GM10248 (cell line): ENCODE measurements at regions not wholly inside any gene's neighbourhood (a gene's known extent, or its start where the extent isn't known, plus 50 kb on each side); places are given as distances from the start of the nearest gene placed in this dataset.
"Not testable (repeated sequence)": the region's sequence is repeated elsewhere in the genome, so short reads cannot be mapped to it uniquely, and the experiment has no call there.

Source experiments
- CTCF ChIA-PET: fragments of 300-600 bp; sonication (Branson Sonifier 250); formaldehyde crosslinking; extraction: SDS; loops from one replicate; lab custom pipeline; 2021; ENCODE audit warnings: antibody characterized with exemption; lab: Yijun Ruan, JAX
- POLR2A ChIA-PET: fragments of 350-650 bp; sonication (Branson Sonifier 250); formaldehyde crosslinking; extraction: SDS; loops from one replicate; lab custom pipeline; 2020; ENCODE audit warnings: antibody characterized with exemption; lab: Yijun Ruan, JAX
- DNase-seq: peaks from one replicate; pipeline ENCODE4 v3.0.0; 2012; ENCODE audit errors: extremely low spot score
- TF ChIP-seq, protein P1 (sequence below): IDR thresholded peaks from 2 replicates; pipeline ENCODE4 v1.5.1; 2012; ENCODE audit warnings: mild to moderate bottlenecking, low read depth; ENCODE audit errors: extremely low read depth, missing control alignments, control extremely low read depth

GRCh38 chr14:106248321-106249192, 722.2 kb downstream of the TMEM121 start:
- ChIA-PET CTCF (interaction anchor here (1.3 kb wide), 1 partner anchor 9 kb away, joined by 5 read pairs; no protein-coding TSS in a partner anchor), POLR2A (no interaction called here)
- TF ChIP-seq, protein P1, sequence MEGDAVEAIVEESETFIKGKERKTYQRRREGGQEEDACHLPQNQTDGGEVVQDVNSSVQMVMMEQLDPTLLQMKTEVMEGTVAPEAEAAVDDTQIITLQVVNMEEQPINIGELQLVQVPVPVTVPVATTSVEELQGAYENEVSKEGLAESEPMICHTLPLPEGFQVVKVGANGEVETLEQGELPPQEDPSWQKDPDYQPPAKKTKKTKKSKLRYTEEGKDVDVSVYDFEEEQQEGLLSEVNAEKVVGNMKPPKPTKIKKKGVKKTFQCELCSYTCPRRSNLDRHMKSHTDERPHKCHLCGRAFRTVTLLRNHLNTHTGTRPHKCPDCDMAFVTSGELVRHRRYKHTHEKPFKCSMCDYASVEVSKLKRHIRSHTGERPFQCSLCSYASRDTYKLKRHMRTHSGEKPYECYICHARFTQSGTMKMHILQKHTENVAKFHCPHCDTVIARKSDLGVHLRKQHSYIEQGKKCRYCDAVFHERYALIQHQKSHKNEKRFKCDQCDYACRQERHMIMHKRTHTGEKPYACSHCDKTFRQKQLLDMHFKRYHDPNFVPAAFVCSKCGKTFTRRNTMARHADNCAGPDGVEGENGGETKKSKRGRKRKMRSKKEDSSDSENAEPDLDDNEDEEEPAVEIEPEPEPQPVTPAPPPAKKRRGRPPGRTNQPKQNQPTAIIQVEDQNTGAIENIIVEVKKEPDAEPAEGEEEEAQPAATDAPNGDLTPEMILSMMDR, result no peak

DNA sequence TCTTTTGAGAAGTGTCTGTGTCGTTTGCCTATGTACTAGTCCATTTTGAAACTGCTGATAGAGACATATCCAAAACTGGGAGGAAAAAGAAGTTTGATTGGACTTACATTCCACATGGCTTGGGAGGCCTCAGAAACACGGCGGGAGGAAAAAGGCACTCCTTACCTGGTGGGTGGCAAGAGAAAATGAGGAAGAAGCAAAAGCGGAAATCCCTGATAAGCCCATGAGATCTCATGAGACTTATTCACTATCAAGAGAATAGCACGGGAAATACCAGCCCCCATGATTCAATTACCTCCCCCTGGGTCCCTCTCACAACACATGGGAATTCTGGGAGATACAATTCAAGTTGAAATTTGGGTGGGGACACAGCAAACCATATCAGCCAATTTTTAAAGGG, 727.6 kb downstream of the TMEM121 start:
- CTCF ChIA-PET, POLR2A ChIA-PET, DNase-seq: not testable (repeated sequence)

More at GRCh38 chr14:106248321-106249192, 722.2 kb downstream of the TMEM121 start:
- DNase-seq, result no peak

GRCh38 chr14:106257569-106257994, 731.2 kb downstream of the TMEM121 start:
- CTCF ChIA-PET, result interaction anchor here (0.8 to 2.3 kb wide), 13 partner anchors 9 to 92 kb away, joined by 3 to 12 read pairs (median 3); no protein-coding TSS in a partner anchor
- TF ChIP-seq, protein P1, result peak; percentile 61
- DNase-seq, result peak; percentile 18
- POLR2A ChIA-PET, result not testable (repeated sequence)

- TF ChIP-seq, protein P1, result no peak
- ChIA-PET POLR2A (no interaction called here), CTCF (no interaction called here)
- DNase-seq, result peak; percentile 20
Observed at GRCh38 chr14:106268013-106268727, 741.8 kb downstream of the TMEM121 start.

DNA sequence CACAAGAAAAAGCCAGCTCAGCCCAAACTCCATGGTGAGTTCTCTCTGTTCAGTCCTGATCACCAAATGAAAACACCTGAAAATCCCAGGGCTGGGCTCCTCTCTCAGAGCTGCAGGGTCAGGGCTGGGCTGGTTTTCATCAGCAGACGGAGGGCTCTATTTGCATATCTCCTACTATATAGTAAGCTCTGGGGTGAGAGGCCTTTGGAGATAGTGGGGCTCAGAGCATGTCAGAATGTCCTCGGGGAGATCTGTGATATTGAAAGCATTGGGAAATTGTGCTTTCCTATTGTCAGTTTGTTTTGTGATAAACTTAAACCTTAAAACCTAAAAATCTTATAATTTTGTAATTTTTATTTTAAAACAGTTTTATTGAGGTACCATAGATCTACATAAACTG, 742.6 kb downstream of the TMEM121 start:
- ChIA-PET POLR2A (no interaction called here), CTCF (interaction anchor here (3.6 kb wide), 1 partner anchor 12 kb away, joined by 12 read pairs; no protein-coding TSS in a partner anchor)
- TF ChIP-seq, protein P1, result no peak
- DNase-seq, result no peak

- TF ChIP-seq, protein P1, result no peak
- POLR2A ChIA-PET, result no interaction called here
- DNase-seq, result no peak
- CTCF ChIA-PET, result interaction anchor here (1.3 to 3.6 kb wide), 2 partner anchors 12 to 39 kb away, joined by 6 to 12 read pairs; no protein-coding TSS in a partner anchor
Observed at GRCh38 chr14:106269451-106270204, 743.2 kb downstream of the TMEM121 start.

DNA sequence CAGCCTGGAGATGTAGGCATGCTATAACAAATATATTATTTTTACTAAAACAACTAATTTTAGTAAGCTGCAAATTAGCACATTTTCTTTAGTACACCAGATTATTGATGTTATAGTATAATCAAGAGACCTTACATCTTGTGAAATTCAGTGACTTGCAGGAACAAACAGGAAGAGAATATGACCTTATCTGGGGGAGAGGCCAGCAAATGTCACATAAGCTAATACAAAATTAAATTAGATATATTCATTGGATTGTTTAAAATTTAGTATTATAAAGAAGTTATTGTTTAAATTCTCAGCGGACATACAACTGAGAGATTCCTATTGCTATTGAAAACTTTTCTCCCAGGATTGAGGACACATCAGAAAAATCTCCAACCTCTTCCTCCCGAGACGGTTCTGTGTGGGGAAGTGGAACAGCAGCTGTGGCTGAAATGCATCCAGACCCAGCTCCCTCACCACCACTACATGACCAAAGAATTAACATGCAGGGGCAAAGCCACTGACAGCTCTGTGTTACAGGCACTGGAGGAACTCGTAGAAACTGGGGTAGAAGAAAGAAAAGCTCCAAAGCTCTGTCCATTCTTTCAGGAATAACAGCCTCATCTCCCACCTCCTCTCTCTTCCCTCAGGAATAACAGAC, 744.2 kb downstream of the TMEM121 start:
- CTCF ChIA-PET, result interaction anchor here (1.3 to 3.6 kb wide), 2 partner anchors 13 to 38 kb away, joined by 6 to 12 read pairs; no protein-coding TSS in a partner anchor
- DNase-seq, POLR2A ChIA-PET: not testable (repeated sequence)
